ENCODE measurements at regions not wholly inside any gene's neighbourhood (a gene's known extent, or its start where the extent isn't known, plus 50 kb on each side); places are given as distances from the start of the nearest gene placed in this dataset.

GRCh38 chr3:98954791-98955604, 53.5 kb upstream of the DCBLD2 start:
- H2AFZ ChIP-seq (ENCODE audit: low read depth): no peak overlapping the region
- H3K4me3 ChIP-seq (IDR thresholded peaks at IDR 0.05; ENCODE audit: insufficient read depth, low read depth, low read length): no peak overlapping the region
- no peak for TF ChIP-seq CTCF (conservative IDR thresholded peaks at IDR 0.05; ENCODE audit: low read depth, low read length)
- no peak overlapping the region for H3K4me2 ChIP-seq
- H3K27me3 ChIP-seq (ENCODE audit: insufficient read depth, low read depth): no peaks in the 10 kb centered on the region
- no peaks in the 10 kb centered on the region for H3K79me2 ChIP-seq (ENCODE audit: insufficient read depth, low read depth)
- H3K36me3 ChIP-seq (ENCODE audit: insufficient read depth): no peaks in the 10 kb centered on the region
- no peaks in the 10 kb centered on the region for H3K4me1 ChIP-seq (ENCODE audit: low read depth, poor library complexity, severe bottlenecking)
- no peak overlapping the region for H3K9ac ChIP-seq
- H4K20me1 ChIP-seq (ENCODE audit: insufficient read depth): no peaks in the 10 kb centered on the region
- H3K27ac ChIP-seq: no peak overlapping the region

- H3K79me2 ChIP-seq (ENCODE audit: insufficient read depth, low read depth): no peaks in the 10 kb centered on the region
- H3K4me3 ChIP-seq (IDR thresholded peaks at IDR 0.05; ENCODE audit: insufficient read depth, low read depth, low read length): no peak overlapping the region
- H2AFZ ChIP-seq (ENCODE audit: low read depth): no peak overlapping the region
- no peaks in the 10 kb centered on the region for H4K20me1 ChIP-seq (ENCODE audit: insufficient read depth)
- H3K27ac ChIP-seq: no peak overlapping the region
- H3K27me3 ChIP-seq (ENCODE audit: insufficient read depth, low read depth): no peaks in the 10 kb centered on the region
- H3K4me2 ChIP-seq: no peak overlapping the region
- no peak for TF ChIP-seq CTCF (conservative IDR thresholded peaks at IDR 0.05; ENCODE audit: low read depth, low read length)
- H3K36me3 ChIP-seq (ENCODE audit: insufficient read depth): no peaks in the 10 kb centered on the region
- H3K9ac ChIP-seq: no peak overlapping the region
- no peaks in the 10 kb centered on the region for H3K4me1 ChIP-seq (ENCODE audit: low read depth, poor library complexity, severe bottlenecking)
Measured at GRCh38 chr3:98954242-98954641, 52.7 kb upstream of the DCBLD2 start.

GRCh38 chr3:98952404-98952803, 50.9 kb upstream of the DCBLD2 start:
- no peaks in the 10 kb centered on the region for H3K36me3 ChIP-seq (ENCODE audit: insufficient read depth)
- no peaks in the 10 kb centered on the region for H4K20me1 ChIP-seq (ENCODE audit: insufficient read depth)
- H3K4me3 ChIP-seq (IDR thresholded peaks at IDR 0.05; ENCODE audit: insufficient read depth, low read depth, low read length): no peak overlapping the region
- no peak for TF ChIP-seq CTCF (conservative IDR thresholded peaks at IDR 0.05; ENCODE audit: low read depth, low read length)
- no peak overlapping the region for H2AFZ ChIP-seq (ENCODE audit: low read depth)
- H3K79me2 ChIP-seq (ENCODE audit: insufficient read depth, low read depth): no peaks in the 10 kb centered on the region
- no peak overlapping the region for H3K4me2 ChIP-seq
- H3K27me3 ChIP-seq (ENCODE audit: insufficient read depth, low read depth): no peaks in the 10 kb centered on the region
- H3K27ac ChIP-seq: no peak overlapping the region
- no peak overlapping the region for H3K9ac ChIP-seq
- no peaks in the 10 kb centered on the region for H3K4me1 ChIP-seq (ENCODE audit: low read depth, poor library complexity, severe bottlenecking)
